H7 (cell line): ENCODE measurements at regions not wholly inside any gene's neighbourhood (a gene's known extent, or its start where the extent isn't known, plus 50 kb on each side); places are given as distances from the start of the nearest gene placed in this dataset.
"Not testable (repeated sequence)": the region's sequence is repeated elsewhere in the genome, so short reads cannot be mapped to it uniquely, and the experiment has no call there.

ENCODE experiments used
- DNase-seq: peaks from one replicate; pipeline ENCODE4 v3.0.0; 2012
- H3K27me3 ChIP-seq: 2 replicates; pipeline ENCODE4 v1.6.0; 2011; ENCODE audit warnings: mild to moderate bottlenecking, low read length; ENCODE audit not compliant: control insufficient read depth, insufficient read depth
- H3K36me3 ChIP-seq: replicated peaks from 2 replicates; pipeline ENCODE4 v1.5.1; 2011; ENCODE audit warnings: low read length; ENCODE audit not compliant: control insufficient read depth, insufficient read depth
- H3K4me3 ChIP-seq: 2 replicates; pipeline ENCODE4 v1.5.1; 2011; ENCODE audit warnings: low read depth, mild to moderate bottlenecking, control low read depth, low read length, moderate library complexity; ENCODE audit not compliant: insufficient read depth

DNA sequence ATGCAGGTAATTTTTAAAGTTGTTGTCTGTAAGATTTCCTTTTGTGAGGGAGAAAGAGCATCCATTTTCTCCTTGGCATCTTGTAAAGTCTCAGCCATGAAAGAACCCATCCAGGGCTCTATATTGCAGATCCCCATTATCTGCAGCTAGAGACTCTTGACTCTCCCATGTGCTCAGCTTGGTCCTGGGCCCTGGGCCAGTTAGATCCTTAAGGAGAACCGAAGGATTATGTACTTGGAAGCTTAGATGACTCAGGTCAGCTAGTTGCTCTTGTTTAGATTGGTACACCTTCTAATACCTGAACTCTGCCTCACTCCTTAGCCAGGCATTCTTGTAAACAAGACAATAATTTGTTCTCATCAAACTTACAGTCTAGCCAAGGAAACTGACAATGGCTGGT is 1617.6 kb downstream of the KHDRBS2 start:
- no peaks in the 10 kb centered on the region for H3K27me3 ChIP-seq
- no peak for DNase-seq

DNA sequence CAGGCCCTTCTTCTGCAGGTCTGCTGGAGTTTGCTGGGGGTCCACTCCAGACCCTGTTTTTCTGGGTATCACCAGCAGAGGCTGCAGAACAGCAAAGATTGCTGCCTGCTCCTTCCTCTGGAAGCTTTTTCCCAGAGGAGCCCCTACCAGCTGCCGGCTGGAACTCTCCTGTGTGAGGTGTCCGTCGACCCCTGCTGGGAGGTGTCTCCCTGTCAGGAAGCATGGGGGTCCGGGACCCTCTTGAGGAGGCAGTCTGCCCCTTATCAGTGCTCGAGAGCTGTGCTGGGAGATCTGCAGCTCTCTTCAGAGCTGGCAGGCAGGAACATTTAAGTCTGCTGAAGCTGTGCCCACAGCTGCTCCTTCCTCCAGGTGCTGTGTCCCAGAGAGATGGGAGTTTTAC is 1622.8 kb downstream of the KHDRBS2 start:
- H3K27me3 ChIP-seq, DNase-seq, H3K4me3 ChIP-seq, H3K36me3 ChIP-seq: not testable (repeated sequence)

More for the DNA sequence above, 1617.6 kb downstream of the KHDRBS2 start:
- Histone ChIP-seq H3K36me3 (no peaks in the 10 kb centered on the region; the same call in 1 of the 2 replicates), H3K4me3 (no peak overlapping the region)

DNA sequence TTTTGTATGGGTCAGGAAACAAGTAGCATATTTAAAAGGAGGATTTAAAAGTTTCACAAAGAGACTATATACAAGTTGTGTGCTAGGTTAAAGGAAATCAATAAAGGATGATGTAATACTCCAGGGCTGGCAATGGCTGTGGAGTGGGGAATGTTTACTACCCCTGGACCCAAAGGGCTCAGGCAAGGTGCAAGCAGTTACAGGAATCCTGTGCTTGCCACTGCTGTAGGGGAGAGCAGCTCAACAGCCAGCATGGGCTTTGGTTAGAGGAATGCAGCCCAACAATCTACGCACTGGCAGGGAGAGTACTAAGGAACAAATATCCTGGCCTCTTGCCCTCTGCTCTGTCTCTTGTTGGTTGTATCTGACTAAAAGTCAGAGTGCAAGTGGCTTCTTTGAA is 1642.2 kb downstream of the KHDRBS2 start:
- H3K4me3 ChIP-seq = no peak overlapping the region
- H3K27me3 ChIP-seq = no peaks in the 10 kb centered on the region
- no peak for DNase-seq
- H3K36me3 ChIP-seq = no peaks in the 10 kb centered on the region

DNA sequence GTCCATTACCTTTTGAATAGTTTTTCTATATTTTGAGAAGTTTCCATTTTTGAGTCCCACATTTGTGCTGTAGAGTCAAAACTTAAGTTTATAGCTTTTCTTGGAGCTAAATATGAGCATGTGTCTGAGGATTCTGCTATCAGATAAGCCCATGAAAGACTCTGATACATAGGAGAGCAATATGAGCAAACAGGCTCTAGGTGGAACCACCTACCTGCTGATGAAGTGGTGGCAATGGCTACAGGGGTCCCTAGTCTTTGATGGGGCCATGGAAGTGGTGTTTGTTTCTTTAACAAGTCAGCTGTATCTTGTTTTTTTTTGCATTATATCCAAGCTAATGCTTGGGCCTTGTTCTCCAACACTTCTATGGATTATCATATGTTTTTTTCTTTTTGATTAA is 1646.8 kb downstream of the KHDRBS2 start:
- not testable (repeated sequence) for H3K4me3 ChIP-seq, H3K36me3 ChIP-seq, H3K27me3 ChIP-seq, DNase-seq
